AG09319 (cell line): ENCODE measurements at regions not wholly inside any gene's neighbourhood (a gene's known extent, or its start where the extent isn't known, plus 50 kb on each side); places are given as distances from the start of the nearest gene placed in this dataset.

ENCODE experiments used
- DNase-seq: peaks from one replicate; pipeline ENCODE4 v3.0.0-alpha.2; 2010; ENCODE audit warnings: low read depth; ENCODE audit errors: extremely low read depth
- TF ChIP-seq, protein P1 (sequence below): IDR thresholded peaks from 2 replicates; pipeline ENCODE4 v1.5.1; 2011; ENCODE audit warnings: low read depth, mild to moderate bottlenecking, inconsistent platforms, low read length, moderate library complexity

DNA sequence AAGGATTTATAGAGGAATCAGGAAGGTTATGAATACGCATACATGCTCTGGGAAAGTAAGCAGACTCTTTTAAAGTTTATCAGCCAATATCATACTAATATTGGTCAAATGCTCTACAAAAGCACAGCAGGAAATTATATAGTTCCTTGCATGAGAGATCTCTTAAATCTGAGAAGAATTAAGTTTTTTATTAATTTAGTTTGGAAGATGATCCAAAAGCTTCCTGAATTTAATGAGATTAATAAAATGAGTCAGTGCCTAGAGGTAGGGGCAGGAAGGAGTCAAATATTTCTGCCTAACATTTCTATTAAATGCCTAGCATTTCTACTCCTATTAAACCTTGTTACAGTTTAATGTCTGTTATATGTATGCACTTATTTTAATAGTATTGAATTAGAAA lies 1608.2 kb downstream of the GRIK2 start:
- TF ChIP-seq, protein P1, sequence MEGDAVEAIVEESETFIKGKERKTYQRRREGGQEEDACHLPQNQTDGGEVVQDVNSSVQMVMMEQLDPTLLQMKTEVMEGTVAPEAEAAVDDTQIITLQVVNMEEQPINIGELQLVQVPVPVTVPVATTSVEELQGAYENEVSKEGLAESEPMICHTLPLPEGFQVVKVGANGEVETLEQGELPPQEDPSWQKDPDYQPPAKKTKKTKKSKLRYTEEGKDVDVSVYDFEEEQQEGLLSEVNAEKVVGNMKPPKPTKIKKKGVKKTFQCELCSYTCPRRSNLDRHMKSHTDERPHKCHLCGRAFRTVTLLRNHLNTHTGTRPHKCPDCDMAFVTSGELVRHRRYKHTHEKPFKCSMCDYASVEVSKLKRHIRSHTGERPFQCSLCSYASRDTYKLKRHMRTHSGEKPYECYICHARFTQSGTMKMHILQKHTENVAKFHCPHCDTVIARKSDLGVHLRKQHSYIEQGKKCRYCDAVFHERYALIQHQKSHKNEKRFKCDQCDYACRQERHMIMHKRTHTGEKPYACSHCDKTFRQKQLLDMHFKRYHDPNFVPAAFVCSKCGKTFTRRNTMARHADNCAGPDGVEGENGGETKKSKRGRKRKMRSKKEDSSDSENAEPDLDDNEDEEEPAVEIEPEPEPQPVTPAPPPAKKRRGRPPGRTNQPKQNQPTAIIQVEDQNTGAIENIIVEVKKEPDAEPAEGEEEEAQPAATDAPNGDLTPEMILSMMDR: no peak
- no peak for DNase-seq

DNA sequence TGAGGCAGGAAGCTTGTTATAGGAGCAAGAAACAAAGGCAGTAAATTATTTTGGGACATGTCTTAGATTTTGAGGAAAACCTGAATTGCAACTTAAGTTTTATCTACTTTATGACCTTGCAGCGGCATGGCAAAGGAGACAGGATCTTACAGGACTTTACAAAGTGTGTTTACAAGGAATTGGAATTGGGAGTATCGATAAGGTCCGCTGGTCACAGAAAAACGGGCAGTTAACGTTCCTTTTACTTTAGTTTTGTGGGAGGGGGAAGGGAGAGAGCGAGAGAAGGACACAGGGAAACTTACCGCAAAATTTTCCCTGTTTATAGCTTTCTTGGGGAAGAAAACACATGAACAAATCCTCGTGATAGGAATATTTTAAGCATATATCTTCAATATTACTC lies 1607.2 kb downstream of the GRIK2 start:
- TF ChIP-seq, protein P1: no peak
- DNase-seq: no peak

DNA sequence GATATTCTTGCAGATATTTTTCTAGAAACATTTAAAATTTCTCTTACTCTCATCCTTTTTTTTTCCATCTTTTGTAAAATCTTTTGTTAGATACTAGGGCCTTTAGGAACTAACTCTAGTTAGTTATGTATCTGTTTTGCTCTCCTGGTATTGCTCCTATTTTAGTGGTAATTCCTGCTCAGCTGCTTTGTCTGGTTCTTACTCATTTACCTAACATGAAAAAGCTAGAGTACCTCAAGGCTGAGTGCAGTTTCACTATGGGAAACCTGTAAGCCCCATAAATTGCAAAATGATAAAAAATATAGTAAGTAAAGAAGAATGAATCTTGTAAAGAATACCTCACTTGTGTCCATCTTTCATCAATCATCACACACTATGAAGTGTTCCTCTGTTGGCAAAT lies 1602.0 kb downstream of the GRIK2 start:
- no peak for DNase-seq
- TF ChIP-seq, protein P1: no peak

DNA sequence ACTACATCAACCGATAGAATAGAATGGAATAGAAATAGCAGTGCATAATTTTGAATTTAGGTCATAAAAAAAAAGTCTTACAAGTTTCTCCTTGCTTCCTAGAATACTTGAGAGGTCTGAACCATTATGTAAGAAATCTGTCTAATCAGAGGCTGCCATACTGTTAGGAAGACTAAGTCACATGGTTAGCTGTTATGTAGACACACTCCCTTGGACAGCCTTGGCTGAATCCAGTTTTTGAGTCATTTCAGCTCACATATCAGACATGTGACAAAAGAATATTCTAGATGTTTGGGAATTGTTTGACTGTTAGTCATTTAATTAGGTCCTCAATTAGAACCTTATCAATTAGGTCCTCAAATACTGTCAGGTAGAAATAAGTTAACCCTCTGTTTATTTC lies 1601.4 kb downstream of the GRIK2 start:
- DNase-seq: no peak
- TF ChIP-seq, protein P1: no peak

DNA sequence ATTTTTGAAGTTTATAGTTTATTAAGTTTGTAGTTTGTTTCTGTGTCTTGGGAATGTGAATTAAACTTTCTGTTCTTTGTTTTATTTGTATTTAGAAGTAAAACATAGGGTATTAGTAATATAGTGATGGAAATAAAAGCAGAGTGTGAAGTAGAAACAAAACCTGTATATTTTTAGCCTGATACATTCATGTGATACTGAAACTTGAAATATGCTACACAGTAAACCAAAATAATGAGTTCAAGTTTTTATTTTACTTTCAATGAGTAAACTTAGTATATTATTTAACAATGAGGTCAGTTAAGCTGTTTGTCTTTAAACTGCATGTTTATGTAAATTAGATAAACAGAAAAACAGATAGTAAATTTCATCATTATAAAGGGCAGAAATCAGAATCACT lies 1592.6 kb downstream of the GRIK2 start:
- DNase-seq: no peak
- TF ChIP-seq, protein P1: no peak

DNA sequence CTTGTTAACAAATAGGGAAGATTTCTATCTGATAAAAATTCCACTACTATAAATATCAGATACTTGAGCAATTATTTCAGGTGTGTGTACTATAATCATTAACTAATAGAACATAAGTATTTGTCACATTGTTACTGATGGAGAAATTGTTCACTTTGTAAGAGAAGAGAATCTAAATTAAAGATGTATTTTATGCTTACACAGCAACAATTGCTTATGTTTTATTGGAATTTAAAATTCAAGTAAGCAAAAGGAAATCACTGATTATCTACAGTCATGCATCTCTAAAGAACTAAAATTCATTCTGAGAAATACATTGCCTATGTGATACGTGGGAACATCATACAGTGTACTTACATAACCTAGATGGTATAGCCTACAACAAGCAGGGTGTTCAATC lies 1590.8 kb downstream of the GRIK2 start:
- TF ChIP-seq, protein P1: no peak
- no peak for DNase-seq

DNA sequence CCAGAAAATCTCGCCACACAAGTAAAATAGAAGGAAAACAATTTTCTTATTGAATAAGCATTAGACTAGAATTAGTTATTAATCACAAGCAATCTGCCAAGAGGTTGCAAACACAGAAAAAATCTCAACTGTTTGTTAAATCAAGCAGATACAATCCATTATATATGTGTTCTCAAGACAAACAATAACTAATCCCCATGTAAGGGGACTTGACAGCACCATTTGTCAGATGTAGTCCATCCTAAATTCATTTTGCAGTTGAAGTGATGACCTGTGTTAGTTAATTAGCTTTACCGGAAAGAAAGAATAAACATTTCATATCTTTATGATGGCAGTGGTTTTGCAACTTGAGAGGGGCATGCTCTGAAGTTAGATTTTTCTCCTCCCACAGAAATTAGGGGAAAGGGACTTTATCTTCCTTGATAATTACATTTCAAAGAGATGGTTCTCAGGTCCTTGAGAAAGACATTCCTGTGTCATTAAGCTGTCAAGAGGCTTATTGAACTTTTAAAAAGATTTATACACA lies 1588.0 kb downstream of the GRIK2 start:
- no peak for DNase-seq

More for the DNA sequence above, 1588.0 kb downstream of the GRIK2 start:
- TF ChIP-seq, protein P1: no peak
